GM23338 (cell line): ENCODE measurements at regions not wholly inside any gene's neighbourhood (a gene's known extent, or its start where the extent isn't known, plus 50 kb on each side); places are given as distances from the start of the nearest gene placed in this dataset.
A peak's percentile ranks its signal among the peaks of the same experiment; 100 is the strongest.

ENCODE experiments used
- ATAC-seq: fragments of 200-7000 bp; cut with Tn5 transposase; 3 replicates; pipeline ENCODE4 v1.9.1; 2020
- DNase-seq: peaks from one replicate; pipeline ENCODE4 v3.0.0-alpha.2; 2015; ENCODE audit warnings: low spot score
- H2AFZ ChIP-seq: fragments of 200-600 bp; sonication (generic); 2 replicates; pipeline ENCODE4 v1.8.0; 2016; ENCODE audit warnings: antibody characterized with exemption, mild to moderate bottlenecking, moderate library complexity
- H3F3A ChIP-seq: fragments of 200-600 bp; sonication (generic); replicated peaks from 2 replicates; pipeline ENCODE4 v1.8.0; 2017; ENCODE audit warnings: antibody characterized with exemption, mixed run types, low read depth
- H3K27ac ChIP-seq: fragments of 200-600 bp; sonication (generic); 2 replicates; pipeline ENCODE4 v1.6.1; 2016; ENCODE audit warnings: low read depth
- H3K27me3 ChIP-seq: fragments of 200-600 bp; sonication (generic); 2 replicates; pipeline ENCODE4 v1.8.0; 2016; ENCODE audit warnings: mild to moderate bottlenecking, mixed run types, moderate library complexity; ENCODE audit not compliant: insufficient read depth
- H3K36me3 ChIP-seq: fragments of 200-600 bp; sonication (generic); 2 replicates; pipeline ENCODE4 v1.8.0; 2016; ENCODE audit warnings: mild to moderate bottlenecking; ENCODE audit not compliant: insufficient read depth
- H3K4me1 ChIP-seq: fragments of 200-600 bp; sonication (generic); 2 replicates; pipeline ENCODE4 v1.8.0; 2016; ENCODE audit warnings: mild to moderate bottlenecking, moderate library complexity; ENCODE audit not compliant: insufficient read depth
- H3K4me2 ChIP-seq: fragments of 200-600 bp; sonication (generic); 2 replicates; pipeline ENCODE4 v1.7.1; 2017; ENCODE audit warnings: mixed run types
- H3K4me3 ChIP-seq: fragments of 200-600 bp; sonication (generic); 2 replicates; pipeline ENCODE4 v1.6.1; 2016; ENCODE audit warnings: mixed run types
- H3K79me2 ChIP-seq: fragments of 200-600 bp; sonication (generic); replicated peaks from 2 replicates; pipeline ENCODE4 v1.8.0; 2017; ENCODE audit warnings: mild to moderate bottlenecking; ENCODE audit not compliant: insufficient read depth
- H3K9me2 ChIP-seq: fragments of 200-600 bp; sonication (generic); 2 replicates; pipeline ENCODE4 v1.8.0; 2017; ENCODE audit not compliant: insufficient read depth
- H4K20me1 ChIP-seq: fragments of 200-600 bp; sonication (generic); replicated peaks from 2 replicates; pipeline ENCODE4 v1.8.0; 2017; ENCODE audit warnings: mild to moderate bottlenecking; ENCODE audit not compliant: insufficient read depth
- H3K27ac Mint-ChIP-seq: 2 replicates; pipeline ENCODE4 v1.8.0; 2020; ENCODE audit warnings: inconsistent platforms, mild to moderate bottlenecking, moderate library complexity, mixed read lengths
- H3K27me3 Mint-ChIP-seq: 3 replicates; pipeline ENCODE4 v1.8.0; 2022; ENCODE audit warnings: low read depth, mild to moderate bottlenecking, moderate library complexity, mixed read lengths, inconsistent platforms; ENCODE audit not compliant: insufficient read depth, poor library complexity
- H3K36me3 Mint-ChIP-seq: 3 replicates; pipeline ENCODE4 v1.8.0; 2021; ENCODE audit warnings: low read depth, mild to moderate bottlenecking, inconsistent platforms, moderate library complexity, mixed read lengths
- H3K4me1 Mint-ChIP-seq: 3 replicates; pipeline ENCODE4 v1.8.0; 2020; ENCODE audit warnings: mild to moderate bottlenecking, inconsistent platforms, mixed read lengths
- H3K4me3 Mint-ChIP-seq: 3 replicates; pipeline ENCODE4 v1.8.0; 2021; ENCODE audit warnings: moderate library complexity, mild to moderate bottlenecking, inconsistent platforms, mixed read lengths
- H3K9me3 Mint-ChIP-seq: 3 replicates; pipeline ENCODE4 v1.8.0; 2020; ENCODE audit warnings: moderate library complexity, mild to moderate bottlenecking, inconsistent platforms, mixed read lengths
- CREB1 ChIP-seq: fragments of 250-450 bp; sonication (Bioruptor Pico); IDR thresholded peaks from 2 replicates; pipeline ENCODE4 v1.5.0; 2020; ENCODE audit warnings: low read depth, mild to moderate bottlenecking, moderate library complexity
- ETS1 ChIP-seq: IDR thresholded peaks from 2 replicates; pipeline ENCODE4 v1.6.1; 2016; ENCODE audit warnings: antibody characterized with exemption
- EZH2 ChIP-seq: fragments of 200-600 bp; sonication (generic); IDR thresholded peaks from one replicate; pipeline ENCODE4 v1.8.0; 2017; ENCODE audit warnings: antibody characterized with exemption, mild to moderate bottlenecking, low read depth; ENCODE audit not compliant: unreplicated experiment
- EZH2phosphoT487 ChIP-seq: fragments of 200-600 bp; sonication (generic); IDR thresholded peaks from one replicate; pipeline ENCODE4 v1.8.1; 2018; ENCODE audit warnings: antibody characterized with exemption; ENCODE audit not compliant: unreplicated experiment
- JUNB ChIP-seq: IDR thresholded peaks from one replicate; pipeline ENCODE4 v1.6.1; 2016; ENCODE audit warnings: antibody characterized with exemption; ENCODE audit not compliant: unreplicated experiment
- NANOG ChIP-seq: IDR thresholded peaks from 2 replicates; pipeline ENCODE4 v1.6.1; 2016; ENCODE audit warnings: antibody characterized with exemption, borderline replicate concordance
- POLR2AphosphoS5 ChIP-seq: IDR thresholded peaks from 2 replicates; pipeline ENCODE4 v1.6.1; 2016; ENCODE audit warnings: antibody characterized with exemption, low read depth
- REST ChIP-seq: IDR thresholded peaks from one replicate; pipeline ENCODE4 v1.6.1; 2018; ENCODE audit warnings: antibody characterized with exemption; ENCODE audit not compliant: unreplicated experiment
- STAT1 ChIP-seq: IDR thresholded peaks from one replicate; pipeline ENCODE4 v1.6.1; 2016; ENCODE audit warnings: antibody characterized with exemption; ENCODE audit not compliant: unreplicated experiment
- ZNF114 ChIP-seq: fragments of 250-450 bp; sonication (Bioruptor Pico); IDR thresholded peaks from 2 replicates; pipeline ENCODE4 v1.5.0; 2020; ENCODE audit warnings: mild to moderate bottlenecking, moderate library complexity
- ZNF331 ChIP-seq: fragments of 250-450 bp; sonication (Bioruptor Pico); IDR thresholded peaks from 2 replicates; pipeline ENCODE4 v1.5.0; 2020; ENCODE audit warnings: low read depth, mild to moderate bottlenecking, moderate library complexity
- ZNF462 ChIP-seq: fragments of 250-450 bp; sonication (Bioruptor Pico); IDR thresholded peaks from 2 replicates; pipeline ENCODE4 v1.5.0; 2020; ENCODE audit warnings: mild to moderate bottlenecking, moderate library complexity
- TF ChIP-seq, protein P1 (sequence below), 2 experiments: fragments of 200-600 bp in 1 of 2; sonication (generic) in 1 of 2; conservative IDR thresholded peaks; 2 replicates each; pipeline versions ENCODE4 v1.5.1 to v1.6.1; 2016 to 2017; ENCODE audit warnings: antibody characterized with exemption in 2 of 2, low read depth in 2 of 2, mild to moderate bottlenecking in 2 of 2, moderate library complexity in 1 of 2

DNA sequence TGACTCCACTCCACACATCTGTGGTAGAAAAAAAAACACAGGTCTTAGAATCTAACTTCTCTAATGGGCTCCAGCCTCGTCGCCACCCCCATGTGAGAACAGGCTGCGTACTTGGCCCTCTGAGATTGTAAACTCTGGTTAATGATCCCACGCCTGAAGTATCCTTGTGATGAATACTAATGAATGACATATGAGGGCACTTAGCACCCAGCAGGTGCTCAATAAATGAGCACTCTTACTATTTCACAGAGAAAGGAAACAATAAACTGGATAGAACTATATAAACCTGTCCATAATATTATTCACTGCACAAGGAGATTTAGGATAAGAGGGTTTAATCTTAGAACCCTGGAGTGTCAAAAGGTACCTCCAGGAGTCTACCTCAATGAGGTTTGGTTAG lies 310.1 kb upstream of the HNRNPA3 start:
- DNase-seq (no peak), ATAC-seq (no peak)
- H3K27ac ChIP-seq, result no peak overlapping the region
- TF ChIP-seq STAT1 (no peak), NANOG (no peak), CREB1 (CRISPR knock-in tag) (no peak), POLR2AphosphoS5 (no peak), REST (no peak), EZH2 (no peak), ETS1 (no peak), ZNF462 (CRISPR knock-in tag) (no peak), EZH2phosphoT487 (no peak), ZNF331 (no peak), ZNF114 (no peak), JUNB (no peak)
- TF ChIP-seq, protein P1, sequence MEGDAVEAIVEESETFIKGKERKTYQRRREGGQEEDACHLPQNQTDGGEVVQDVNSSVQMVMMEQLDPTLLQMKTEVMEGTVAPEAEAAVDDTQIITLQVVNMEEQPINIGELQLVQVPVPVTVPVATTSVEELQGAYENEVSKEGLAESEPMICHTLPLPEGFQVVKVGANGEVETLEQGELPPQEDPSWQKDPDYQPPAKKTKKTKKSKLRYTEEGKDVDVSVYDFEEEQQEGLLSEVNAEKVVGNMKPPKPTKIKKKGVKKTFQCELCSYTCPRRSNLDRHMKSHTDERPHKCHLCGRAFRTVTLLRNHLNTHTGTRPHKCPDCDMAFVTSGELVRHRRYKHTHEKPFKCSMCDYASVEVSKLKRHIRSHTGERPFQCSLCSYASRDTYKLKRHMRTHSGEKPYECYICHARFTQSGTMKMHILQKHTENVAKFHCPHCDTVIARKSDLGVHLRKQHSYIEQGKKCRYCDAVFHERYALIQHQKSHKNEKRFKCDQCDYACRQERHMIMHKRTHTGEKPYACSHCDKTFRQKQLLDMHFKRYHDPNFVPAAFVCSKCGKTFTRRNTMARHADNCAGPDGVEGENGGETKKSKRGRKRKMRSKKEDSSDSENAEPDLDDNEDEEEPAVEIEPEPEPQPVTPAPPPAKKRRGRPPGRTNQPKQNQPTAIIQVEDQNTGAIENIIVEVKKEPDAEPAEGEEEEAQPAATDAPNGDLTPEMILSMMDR (conservative IDR thresholded peaks at IDR 0.05; ENCODE audit: low read depth in 2 of 2), result no peak
- H3K9me2 ChIP-seq, result peaks cover 8% of the 10 kb centered on the region; the same call in 1 of the 2 replicates
- no peak overlapping the region for H3K4me2 ChIP-seq
- H2AFZ ChIP-seq, result peak overlapping the region; percentile 19; the same call in 1 of the 2 replicates
- Mint-ChIP-seq H3K27me3 (no peaks in the 10 kb centered on the region), H3K27ac (no peak overlapping the region), H3K4me3 (no peak overlapping the region), H3K36me3 (no peaks in the 10 kb centered on the region), H3K4me1 (no peaks in the 10 kb centered on the region), H3K9me3 (no peaks in the 10 kb centered on the region)
- H3K27me3 ChIP-seq, result no peaks in the 10 kb centered on the region
- H3F3A ChIP-seq, result no peaks in the 10 kb centered on the region
- no peaks in the 10 kb centered on the region for H4K20me1 ChIP-seq
- H3K36me3 ChIP-seq, result no peaks in the 10 kb centered on the region
- no peaks in the 10 kb centered on the region for H3K4me1 ChIP-seq
- no peaks in the 10 kb centered on the region for H3K79me2 ChIP-seq
- H3K4me3 ChIP-seq, result no peak overlapping the region
